ENCODE measurements at regions not wholly inside any gene's neighbourhood (a gene's known extent, or its start where the extent isn't known, plus 50 kb on each side); places are given as distances from the start of the nearest gene placed in this dataset.
A peak's percentile ranks its signal among the peaks of the same experiment; 100 is the strongest.

DNA sequence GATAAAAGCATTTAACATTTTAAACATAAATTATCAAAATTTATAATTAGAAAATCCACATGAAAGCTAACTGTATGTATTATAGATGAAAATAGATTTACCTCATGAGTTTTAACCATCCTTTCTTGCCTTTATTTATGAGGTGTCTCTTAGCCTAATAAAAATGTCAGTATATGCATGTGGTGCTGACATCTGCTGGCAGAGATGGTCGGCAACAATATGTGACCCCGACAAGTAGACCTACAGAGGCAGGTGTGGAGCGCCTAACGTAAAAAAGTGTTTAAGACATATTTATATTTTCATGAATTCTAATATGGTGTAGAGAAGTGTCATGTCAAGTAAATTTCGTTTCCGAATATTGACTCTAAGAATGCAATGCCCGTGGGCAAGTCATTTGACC, 149.0 kb upstream of the FUT9 start:
- no peak overlapping the region for H3K4me3 Mint-ChIP-seq
- ChIA-PET CTCF (interaction anchor here (1.2 to 2.5 kb wide), 4 partner anchors 9 to 218 kb away, joined by 3 to 16 read pairs (median 5); no protein-coding TSS in a partner anchor), POLR2A (interaction anchor here (0.6 kb wide), 1 partner anchor 206 kb away, joined by 5 read pairs; no protein-coding TSS in a partner anchor)
- DNase-seq (ENCODE audit: low spot score) (peak; percentile 32), ATAC-seq (peak; percentile 84)
- no peaks in the 10 kb centered on the region for H3K27me3 Mint-ChIP-seq (ENCODE audit: low read depth)
- TF ChIP-seq AR (CRISPR knock-in tag; IDR thresholded peaks at IDR 0.05) (no peak), ESRRA (CRISPR knock-in tag; IDR thresholded peaks at IDR 0.05; ENCODE audit: borderline replicate concordance) (no peak), ZNF396 (CRISPR knock-in tag; IDR thresholded peaks at IDR 0.05; ENCODE audit: borderline replicate concordance) (no peak), ZNF219 (CRISPR knock-in tag; IDR thresholded peaks at IDR 0.05; ENCODE audit: borderline replicate concordance) (no peak), ATF6 (CRISPR knock-in tag; IDR thresholded peaks at IDR 0.05) (no peak), IRF1 (CRISPR knock-in tag; IDR thresholded peaks at IDR 0.05) (no peak), TP53 (CRISPR knock-in tag; IDR thresholded peaks at IDR 0.05) (no peak), TEAD4 (CRISPR knock-in tag; IDR thresholded peaks at IDR 0.05) (no peak), ARID4B (CRISPR knock-in tag; IDR thresholded peaks at IDR 0.05; ENCODE audit: borderline replicate concordance) (no peak), NR1H2 (CRISPR knock-in tag; IDR thresholded peaks at IDR 0.05) (no peak), AFF4 (CRISPR knock-in tag; IDR thresholded peaks at IDR 0.05; ENCODE audit: borderline replicate concordance) (no peak), JAZF1 (CRISPR knock-in tag; IDR thresholded peaks at IDR 0.05) (no peak), ZNF416 (CRISPR knock-in tag; IDR thresholded peaks at IDR 0.05) (no peak)
- TF ChIP-seq, protein P1, sequence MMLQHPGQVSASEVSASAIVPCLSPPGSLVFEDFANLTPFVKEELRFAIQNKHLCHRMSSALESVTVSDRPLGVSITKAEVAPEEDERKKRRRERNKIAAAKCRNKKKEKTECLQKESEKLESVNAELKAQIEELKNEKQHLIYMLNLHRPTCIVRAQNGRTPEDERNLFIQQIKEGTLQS (CRISPR knock-in tag; conservative IDR thresholded peaks at IDR 0.05) = no peak
- TF ChIP-seq, protein P2, sequence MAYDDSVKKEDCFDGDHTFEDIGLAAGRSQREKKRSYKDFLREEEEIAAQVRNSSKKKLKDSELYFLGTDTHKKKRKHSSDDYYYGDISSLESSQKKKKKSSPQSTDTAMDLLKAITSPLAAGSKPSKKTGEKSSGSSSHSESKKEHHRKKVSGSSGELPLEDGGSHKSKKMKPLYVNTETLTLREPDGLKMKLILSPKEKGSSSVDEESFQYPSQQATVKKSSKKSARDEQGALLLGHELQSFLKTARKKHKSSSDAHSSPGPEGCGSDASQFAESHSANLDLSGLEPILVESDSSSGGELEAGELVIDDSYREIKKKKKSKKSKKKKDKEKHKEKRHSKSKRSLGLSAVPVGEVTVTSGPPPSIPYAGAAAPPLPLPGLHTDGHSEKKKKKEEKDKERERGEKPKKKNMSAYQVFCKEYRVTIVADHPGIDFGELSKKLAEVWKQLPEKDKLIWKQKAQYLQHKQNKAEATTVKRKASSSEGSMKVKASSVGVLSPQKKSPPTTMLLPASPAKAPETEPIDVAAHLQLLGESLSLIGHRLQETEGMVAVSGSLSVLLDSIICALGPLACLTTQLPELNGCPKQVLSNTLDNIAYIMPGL (CRISPR knock-in tag; IDR thresholded peaks at IDR 0.05) = no peak
- TF ChIP-seq, protein P3, sequence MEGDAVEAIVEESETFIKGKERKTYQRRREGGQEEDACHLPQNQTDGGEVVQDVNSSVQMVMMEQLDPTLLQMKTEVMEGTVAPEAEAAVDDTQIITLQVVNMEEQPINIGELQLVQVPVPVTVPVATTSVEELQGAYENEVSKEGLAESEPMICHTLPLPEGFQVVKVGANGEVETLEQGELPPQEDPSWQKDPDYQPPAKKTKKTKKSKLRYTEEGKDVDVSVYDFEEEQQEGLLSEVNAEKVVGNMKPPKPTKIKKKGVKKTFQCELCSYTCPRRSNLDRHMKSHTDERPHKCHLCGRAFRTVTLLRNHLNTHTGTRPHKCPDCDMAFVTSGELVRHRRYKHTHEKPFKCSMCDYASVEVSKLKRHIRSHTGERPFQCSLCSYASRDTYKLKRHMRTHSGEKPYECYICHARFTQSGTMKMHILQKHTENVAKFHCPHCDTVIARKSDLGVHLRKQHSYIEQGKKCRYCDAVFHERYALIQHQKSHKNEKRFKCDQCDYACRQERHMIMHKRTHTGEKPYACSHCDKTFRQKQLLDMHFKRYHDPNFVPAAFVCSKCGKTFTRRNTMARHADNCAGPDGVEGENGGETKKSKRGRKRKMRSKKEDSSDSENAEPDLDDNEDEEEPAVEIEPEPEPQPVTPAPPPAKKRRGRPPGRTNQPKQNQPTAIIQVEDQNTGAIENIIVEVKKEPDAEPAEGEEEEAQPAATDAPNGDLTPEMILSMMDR (IDR thresholded peaks at IDR 0.05) = no peak
- TF ChIP-seq, protein P4, sequence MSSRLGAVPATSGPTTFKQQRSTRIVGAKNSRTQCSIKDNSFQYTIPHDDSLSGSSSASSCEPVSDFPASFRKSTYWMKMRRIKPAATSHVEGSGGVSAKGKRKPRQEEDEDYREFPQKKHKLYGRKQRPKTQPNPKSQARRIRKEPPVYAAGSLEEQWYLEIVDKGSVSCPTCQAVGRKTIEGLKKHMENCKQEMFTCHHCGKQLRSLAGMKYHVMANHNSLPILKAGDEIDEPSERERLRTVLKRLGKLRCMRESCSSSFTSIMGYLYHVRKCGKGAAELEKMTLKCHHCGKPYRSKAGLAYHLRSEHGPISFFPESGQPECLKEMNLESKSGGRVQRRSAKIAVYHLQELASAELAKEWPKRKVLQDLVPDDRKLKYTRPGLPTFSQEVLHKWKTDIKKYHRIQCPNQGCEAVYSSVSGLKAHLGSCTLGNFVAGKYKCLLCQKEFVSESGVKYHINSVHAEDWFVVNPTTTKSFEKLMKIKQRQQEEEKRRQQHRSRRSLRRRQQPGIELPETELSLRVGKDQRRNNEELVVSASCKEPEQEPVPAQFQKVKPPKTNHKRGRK (CRISPR knock-in tag; IDR thresholded peaks at IDR 0.05; ENCODE audit: borderline replicate concordance) = no peak
- no peaks in the 10 kb centered on the region for H3K36me3 Mint-ChIP-seq
- H3K9me3 Mint-ChIP-seq = 0 out of 2 replicates have a peak, but pooled peaks cover 4% of the 10 kb centered on the region
- H3K27ac Mint-ChIP-seq = no peak overlapping the region
- no peaks in the 10 kb centered on the region for H3K4me1 Mint-ChIP-seq
